GM21423 (cell line): ENCODE measurements at regions not wholly inside any gene's neighbourhood (a gene's known extent, or its start where the extent isn't known, plus 50 kb on each side); places are given as distances from the start of the nearest gene placed in this dataset.
"Not testable (repeated sequence)": the region's sequence is repeated elsewhere in the genome, so short reads cannot be mapped to it uniquely, and the experiment has no call there.

Source experiments
- ATAC-seq: cut with Tn5 transposase; IDR thresholded peaks from one replicate; pipeline ENCODE4 v1.9.1; 2021; ENCODE audit warnings: mild to moderate bottlenecking, moderate library complexity; ENCODE audit not compliant: unreplicated experiment

DNA sequence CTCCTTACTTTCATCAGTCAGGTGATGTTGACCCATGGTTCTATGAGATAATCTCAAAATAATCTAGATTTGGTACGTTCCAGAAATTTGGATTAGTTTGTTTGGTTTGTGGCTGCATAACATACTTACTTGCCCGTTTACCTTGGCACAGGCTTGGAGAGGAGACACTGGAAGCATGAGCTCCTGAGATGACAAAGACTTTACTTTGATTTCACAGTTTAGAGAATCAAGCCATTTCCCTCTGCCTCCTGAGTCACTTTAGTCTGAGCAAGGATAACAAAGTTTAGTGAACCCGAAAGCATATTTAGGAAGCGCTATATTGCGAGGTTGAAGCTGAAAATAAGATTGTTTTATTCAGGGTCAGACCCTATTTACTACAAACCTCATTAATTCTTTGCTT lies 643.4 kb downstream of the QKI start:
- ATAC-seq = no peak

DNA sequence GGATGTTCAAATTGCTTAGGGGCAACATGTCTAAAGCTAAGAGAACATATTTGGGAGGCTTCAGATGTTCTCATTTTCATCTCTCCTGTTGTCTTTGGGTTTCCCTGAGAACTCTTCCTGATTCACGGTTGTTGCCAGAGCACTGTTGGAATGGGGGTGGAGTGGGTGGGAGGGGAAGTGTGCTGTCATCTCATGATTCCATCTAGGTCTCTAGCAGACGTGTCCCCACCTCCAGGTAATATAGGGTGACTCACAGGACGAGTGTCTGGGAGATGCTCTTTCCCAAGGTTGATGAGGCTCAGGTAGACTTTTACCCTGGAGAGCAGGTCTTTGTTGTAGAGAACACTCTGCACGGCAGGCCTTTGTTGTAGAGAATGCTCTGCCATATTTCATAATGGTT lies 636.9 kb downstream of the QKI start:
- no peak for ATAC-seq

DNA sequence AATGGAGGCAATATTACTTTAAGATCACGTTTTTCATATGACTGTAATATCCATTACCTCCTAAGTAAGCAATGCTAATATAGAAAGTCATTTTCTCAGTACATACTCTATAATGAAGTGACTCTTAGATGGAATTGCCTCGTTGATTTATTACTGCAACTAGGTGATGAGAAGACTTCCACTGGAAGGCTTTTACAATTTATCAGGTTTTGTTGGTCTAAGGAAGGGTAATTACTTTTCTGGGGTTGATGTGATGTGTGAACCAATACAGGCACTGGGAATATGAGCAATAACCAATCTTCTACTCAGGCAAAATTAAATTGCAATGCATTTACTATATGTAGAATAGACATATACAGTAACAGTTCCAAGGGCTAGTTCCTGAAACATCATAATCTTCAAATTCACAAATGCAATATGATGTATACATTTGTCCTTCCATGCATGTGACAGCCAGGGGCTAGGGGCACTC lies 635.0 kb downstream of the QKI start:
- ATAC-seq = no peak

DNA sequence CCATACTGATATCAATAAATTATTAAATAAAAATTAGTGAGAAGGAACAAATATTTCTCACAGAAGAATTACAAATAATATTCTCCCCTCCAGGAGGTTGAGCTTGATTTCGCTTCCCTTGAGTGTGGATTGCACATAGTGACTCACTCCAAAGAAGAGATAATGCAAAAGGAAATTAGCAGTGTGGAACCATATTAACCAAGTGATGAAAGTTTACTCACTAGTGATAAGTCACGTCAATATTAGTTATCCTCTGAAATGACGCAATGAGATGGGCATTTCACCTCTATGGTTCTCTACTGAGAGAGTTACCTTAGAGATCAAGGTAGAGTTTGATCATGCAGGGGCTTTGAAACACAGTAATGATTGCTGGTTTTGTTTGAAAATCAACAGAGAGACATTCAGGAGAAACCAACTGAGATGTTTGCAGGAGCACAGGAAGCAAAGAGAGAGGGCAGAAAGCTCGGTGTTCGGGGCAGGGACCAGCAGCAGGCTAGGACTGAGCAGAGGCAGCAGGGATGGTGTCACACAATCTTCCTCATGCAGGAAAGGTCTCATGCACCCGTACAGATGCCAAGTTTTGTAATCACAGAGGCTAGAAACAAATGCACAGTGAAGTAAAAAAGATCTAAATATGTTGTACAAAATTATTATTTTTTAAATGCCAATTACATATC lies 634.5 kb downstream of the QKI start:
- no peak for ATAC-seq

DNA sequence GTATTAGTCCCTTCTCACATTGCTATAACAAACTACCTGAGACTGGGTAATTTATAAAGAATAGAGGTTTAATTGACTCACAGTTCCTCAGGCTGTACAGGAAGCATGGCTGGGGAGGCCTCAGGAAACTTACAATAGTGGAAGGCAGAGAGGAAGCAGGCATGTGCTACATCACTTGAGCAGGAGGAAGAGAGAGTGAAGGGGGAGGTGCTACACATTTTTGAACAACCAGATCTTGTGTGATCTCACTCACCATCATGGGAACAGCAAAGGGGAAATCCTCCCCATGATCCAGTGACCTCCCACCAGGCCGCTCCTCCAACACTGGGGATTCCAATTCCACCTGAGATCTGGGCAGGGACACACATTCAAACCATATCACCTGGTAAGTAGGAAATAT lies 630.6 kb downstream of the QKI start:
- ATAC-seq = no peak

DNA sequence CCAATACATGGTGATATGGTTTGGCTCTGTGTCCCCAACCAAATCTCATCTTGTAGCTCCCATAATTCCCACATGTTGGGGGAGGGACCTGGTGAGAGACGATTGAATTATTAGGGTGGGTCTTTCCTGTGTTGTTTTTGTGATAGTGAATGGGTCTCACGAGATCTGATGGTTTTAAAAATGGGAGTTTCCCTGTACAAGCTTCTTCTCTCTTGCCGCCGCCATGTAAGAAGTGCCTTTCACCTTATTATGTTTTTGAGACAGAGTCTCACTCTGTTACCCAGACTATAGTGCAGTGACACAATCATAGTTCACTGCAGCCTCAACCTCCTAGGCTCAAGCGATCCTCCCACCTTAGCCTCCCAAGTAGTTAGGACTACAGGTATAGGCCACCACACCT lies 629.1 kb downstream of the QKI start:
- not testable (repeated sequence) for ATAC-seq

DNA sequence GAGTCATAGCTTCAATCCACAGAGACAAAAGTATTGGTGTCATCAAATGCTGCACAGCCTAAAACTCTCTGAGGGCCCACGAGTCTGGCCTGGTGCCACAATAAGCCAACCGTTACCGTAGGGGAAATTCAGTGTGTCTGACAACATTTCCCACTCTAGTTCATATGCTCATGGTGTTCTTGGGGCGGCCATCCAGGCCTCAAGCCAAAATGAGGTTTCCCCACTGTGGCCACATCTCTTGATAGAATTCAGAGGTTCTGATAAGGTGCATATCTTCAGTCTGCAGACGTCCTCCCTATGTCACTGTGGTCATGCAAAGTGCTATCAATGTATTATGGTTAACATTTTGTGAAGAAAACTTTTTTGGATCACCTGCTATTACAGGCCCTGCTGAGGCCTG lies 627.7 kb downstream of the QKI start:
- ATAC-seq = no peak

DNA sequence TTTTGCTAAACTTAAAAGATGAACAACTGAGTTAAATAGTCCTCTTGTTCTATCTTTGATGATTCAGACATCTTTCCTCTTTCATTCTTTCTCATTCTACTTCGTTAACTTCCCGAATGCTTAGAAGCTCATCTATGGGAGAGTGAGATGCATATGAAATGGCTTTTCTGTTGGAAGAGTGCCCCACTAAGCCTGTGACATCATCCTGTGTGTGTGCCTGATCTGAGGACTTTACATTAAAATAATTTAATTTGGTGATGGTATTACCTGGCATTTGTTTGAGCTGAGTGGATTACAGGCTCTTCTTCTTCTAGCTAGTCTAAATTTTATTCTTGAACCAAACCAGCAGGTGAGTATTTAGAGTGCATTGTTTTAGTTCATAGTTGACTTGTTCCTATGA lies 626.5 kb downstream of the QKI start:
- ATAC-seq = no peak

DNA sequence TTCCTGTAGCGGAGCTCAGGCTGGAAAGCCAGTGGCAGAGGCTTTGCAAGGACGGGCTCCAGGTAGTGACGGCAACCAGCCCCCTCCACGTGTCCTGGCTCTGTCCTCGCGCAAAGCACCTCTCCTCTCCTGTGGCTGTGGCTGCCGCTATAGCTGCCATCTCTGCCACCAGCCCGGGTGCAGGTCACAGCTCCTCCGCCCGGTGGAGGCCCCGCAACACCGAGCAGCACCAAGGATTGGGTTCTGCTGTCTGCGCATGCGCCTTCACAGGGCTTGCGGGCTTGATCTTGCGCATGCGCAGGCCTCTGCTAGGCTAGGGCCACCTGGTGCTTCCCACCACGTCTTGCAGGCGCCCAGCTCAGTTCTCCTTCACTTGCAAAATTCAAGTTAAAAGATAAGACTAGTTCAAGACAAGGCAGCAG lies 625.4 kb downstream of the QKI start:
- no peak for ATAC-seq

DNA sequence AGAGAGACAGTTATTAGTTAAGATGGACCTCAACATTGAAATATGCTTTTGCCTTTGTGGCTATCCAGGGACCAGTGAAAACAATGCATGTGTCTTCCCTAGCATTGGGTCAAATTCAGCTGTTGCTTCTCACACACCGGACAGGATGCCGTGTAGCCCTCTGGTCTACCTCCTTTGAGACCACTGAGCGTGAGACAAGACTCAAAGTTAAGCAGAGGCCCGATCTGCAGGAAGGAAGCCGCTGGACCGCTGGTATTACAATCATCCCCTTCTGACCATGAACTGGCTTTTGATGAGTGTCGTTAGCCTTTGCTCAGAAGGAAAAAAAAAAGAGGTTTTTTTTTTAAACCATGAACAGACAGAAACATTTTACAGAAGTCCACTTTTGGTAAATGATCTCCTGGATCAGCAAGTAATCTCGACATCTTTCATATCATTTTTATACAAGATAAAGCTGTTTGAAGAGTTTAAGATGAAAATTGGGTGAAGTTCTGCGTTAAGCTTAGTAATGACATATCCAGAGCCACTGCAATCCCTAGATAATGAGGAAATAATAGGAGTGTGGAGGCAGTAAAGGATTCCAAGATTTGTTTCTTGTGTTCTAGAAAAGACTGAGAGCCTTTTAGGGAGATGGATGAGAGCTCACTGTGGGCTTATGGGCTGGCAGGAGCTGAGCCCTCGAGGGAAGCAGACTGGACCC lies 622.8 kb downstream of the QKI start:
- no peak for ATAC-seq

DNA sequence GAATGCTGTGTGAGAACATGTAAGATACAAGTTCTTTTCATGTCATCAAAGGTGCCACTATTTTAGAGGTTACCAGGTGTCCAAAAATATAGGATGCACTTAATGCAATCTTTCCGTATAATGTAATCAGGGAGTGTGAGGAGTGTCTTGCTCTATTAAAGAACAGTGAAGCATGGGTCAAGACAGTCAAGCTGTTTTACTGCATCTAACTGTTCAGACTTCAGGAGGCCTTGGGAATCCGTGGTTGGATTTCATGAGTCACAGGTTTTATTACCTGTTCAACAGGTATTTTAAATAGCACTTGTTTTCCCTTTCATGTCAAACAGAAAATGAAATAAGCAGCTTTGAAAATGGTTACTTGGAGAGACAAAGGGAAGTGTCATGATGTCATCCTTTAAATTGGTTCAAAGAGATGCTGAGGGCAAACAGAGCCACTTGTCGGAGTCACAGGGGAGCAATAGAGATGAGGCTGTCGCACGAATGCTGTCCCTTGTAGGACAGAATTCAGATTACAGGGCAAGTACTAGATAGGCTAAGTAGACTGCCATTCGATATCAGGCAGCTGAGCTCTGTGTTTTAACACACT lies 621.5 kb downstream of the QKI start:
- ATAC-seq = no peak

DNA sequence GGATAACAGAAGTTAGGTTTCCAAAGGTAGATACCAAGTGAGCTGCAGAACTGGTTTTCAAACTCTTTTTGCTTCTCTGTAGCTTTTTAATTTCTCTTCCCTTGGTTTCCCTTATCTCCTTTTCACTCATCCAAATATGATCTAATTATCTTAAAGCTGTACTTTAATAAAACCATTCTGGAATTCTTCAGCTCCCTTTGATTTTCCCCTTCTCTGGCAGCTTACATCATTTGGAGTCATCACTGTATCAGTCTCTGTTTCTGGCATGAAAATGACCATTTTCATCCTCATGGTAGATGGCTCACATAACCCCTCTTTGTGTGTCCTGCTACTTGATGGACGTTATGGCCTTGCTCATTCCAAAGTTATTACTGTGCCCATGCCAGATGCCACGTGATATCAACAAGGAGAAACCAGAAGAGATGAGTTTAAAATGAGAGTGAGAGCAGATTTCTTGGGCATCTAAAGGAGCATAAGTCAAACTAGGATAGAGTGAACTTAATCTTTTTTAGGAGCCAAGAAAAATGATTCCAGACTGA lies 620.2 kb downstream of the QKI start:
- ATAC-seq = no peak

DNA sequence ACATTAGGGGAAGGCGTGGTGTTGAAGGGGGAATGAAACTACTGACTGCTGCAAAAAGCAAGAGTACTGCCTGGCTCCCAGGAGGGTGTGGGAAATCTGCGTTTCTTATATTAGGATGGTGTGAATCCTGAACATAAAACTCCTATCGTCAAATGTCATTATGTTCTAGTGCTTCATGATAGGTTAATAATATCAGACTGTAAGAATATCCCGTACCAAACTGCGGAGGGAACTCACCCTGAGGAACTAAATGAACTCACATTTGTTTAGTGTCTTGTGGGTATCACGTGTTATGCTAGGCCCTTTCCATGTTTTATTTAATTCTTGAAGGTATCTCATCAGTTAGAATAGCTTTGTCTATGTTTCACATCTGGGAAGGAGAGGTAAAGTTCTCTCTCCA lies 610.7 kb downstream of the QKI start:
- ATAC-seq = no peak

DNA sequence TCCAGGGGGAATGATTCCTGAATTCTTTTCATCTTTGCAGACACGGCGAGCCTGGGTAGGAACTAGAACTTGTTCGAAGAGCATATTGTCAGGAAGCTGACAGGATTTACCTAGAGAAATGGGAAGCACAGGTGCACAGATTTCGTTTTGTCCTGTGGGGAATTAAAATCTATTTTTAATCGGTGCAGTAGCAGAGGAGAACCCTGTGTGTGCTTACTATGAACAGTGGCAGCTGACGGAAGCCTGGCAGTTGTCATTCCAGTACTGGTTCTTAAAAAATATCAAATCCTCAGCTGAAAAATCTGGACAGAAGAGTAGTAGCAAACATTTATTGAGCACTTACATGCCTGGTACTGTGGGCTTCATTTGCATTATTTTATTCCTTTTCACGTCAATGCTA lies 609.0 kb downstream of the QKI start:
- ATAC-seq = no peak

DNA sequence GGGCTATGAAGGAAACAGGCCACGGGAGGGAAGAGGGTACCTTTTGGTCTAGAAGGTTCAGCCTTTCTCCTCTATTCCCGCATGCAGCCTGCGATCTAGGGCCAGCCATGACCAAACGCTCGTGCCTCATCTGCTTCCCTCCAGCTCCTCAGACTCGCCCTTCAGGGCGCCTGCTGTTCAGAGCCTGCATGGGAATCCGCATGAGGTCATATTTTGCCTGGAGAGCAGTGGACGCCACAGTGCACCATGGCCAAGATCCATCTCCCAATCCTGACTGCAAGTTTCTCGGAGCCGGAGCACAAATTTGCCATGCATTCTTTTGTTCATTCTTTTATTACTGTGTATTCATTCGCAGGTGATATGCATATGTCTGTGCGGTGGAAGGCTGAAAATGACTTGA lies 608.1 kb downstream of the QKI start:
- ATAC-seq = no peak

DNA sequence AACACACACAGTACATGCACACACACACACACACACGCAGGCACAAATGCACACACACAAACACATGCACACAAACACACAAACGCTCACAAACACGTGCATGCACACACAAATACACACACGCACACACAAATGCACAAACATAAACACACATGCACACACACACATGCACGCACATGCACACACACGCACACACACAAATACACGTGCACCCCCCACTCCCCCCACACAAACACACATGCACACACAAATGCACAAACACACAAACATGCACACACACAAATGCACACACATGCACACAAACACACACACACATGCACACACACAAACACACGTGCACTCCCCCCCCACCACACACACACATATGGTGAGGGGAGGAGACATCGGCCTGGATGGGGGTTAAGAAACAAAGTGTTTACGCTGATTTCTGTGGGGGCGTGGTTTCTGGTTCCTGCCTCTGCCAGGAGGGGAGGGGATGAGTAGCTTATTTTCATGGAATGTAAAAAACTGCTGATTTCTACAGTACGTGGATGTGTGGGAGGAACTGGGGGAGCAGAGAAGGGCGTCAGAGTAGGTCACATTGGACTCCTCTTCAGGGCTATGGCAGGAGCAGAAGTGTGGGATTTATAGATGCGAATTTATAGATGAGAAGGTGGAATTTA lies 607.2 kb downstream of the QKI start:
- ATAC-seq = no peak

DNA sequence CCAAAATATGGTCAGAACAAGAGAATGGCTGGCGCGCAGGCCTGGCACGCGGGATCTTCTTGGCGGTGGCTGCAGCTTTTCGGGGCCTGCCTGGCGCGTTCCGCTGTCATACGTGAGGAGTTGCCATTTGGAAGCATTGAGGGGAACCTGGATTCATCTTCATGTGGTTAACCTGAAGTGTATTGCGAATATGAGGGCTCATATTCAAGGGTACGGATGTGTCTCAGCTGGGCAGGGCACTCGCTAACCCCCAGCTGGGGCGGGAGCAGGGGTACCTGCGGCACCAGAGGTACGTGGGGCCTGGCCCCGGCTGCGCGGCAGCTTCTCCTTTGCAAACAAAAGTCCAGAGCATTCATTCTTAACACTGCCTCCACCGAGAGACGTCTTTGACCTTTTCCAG lies 605.6 kb downstream of the QKI start:
- no peak for ATAC-seq

DNA sequence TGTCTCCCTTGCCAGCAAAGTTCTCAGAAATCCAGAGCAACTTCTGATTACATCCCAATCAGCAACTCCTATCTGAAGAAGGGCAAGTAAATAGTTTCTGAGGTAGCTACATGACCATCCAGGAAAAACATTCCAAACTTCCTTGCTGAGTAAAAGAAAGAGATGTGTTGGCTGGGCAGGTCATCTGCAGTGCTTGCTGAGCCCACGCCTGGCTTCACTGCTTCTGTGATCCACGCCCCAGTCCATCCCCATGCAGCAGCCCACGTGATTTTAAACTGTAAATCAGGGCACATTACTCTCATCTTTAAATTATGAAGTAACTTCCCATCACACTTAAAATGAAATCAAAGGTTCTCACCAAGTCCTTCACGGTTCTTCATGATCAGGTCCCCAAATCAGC lies 603.6 kb downstream of the QKI start:
- ATAC-seq = no peak

DNA sequence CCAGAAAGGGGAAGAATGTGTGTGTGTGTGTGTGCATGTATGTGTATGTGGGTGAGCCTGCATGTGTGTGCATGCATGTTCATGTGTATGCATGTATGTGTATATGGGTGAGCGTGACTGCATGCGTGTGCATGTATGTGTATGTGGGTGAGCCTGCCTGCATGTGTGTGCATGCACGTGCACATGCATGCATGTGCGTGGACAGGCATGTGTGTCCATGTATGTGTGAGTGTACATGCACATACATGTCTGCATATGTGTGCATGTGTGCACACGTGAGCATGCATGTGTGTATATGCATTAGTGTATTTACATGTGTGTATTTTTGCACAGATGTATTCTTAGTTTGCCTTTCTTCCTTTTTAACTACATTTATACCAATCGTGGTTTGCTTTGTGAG lies 601.5 kb downstream of the QKI start:
- ATAC-seq = no peak

DNA sequence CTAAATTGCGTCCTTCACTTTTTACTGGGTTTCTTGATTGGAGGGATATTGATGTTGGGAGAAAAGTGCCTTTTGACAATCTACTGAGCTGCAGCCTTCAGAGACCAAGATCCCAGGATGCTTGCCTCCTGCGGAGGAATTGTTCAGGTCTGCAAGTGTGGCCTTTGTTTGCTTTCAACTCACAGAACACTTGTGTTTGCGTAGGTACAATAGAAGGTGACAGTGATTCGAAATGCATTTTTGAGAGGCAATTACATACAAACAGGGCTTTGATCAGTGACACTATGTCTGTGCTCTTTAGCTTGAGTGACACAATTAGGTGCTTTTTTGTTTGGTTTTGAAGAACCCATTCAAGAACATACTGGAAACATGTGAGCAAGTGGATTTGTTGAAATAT lies 600.6 kb downstream of the QKI start:
- no peak for ATAC-seq

DNA sequence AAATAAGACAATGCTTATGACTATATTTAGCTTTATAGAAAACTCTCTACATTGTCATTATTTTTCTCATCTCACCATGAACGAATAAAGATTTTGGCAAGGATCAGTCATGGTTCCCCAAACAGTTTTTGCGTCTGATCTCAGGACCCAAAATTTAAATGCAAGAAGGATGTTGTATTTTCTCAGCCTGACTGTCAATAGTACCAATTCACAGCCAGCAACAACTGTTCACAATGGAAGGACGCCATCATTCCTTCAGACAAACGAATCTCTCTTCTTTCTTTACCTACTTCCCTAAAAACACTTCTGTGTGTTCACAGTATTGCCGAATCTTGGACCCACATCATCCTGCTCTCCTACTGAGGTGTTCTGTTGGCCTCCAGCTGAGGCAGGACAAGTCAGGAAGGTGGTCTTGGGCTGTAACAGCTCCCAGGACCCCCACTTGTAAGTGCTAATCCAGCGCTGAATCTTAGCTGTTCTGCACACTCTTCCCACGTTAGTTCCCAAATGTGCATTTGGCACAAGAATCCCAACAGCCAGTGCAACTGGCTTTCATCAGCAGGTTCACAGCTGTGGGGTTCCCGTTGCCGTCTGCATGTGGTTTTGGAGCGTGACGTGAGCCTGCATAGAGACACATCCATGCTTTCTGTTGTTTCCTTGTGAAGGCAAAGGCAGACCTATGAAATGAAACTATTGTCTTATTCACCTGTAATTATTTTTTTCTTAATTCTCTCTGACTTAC lies 600.0 kb downstream of the QKI start:
- no peak for ATAC-seq
